HEK293 (cell line): ENCODE measurements at regions not wholly inside any gene's neighbourhood (a gene's known extent, or its start where the extent isn't known, plus 50 kb on each side); places are given as distances from the start of the nearest gene placed in this dataset.

Experiments
- CTCF ChIA-PET: fragments of 350-600 bp; formaldehyde crosslinking; extraction: SDS; loops from one replicate; lab custom pipeline; 2021; ENCODE audit warnings: antibody characterized with exemption; lab: Yijun Ruan, JAX
- POLR2A ChIA-PET: fragments of 300-600 bp; formaldehyde crosslinking; extraction: SDS; loops from one replicate; lab custom pipeline; 2020; ENCODE audit warnings: antibody characterized with exemption, inconsistent platforms; lab: Yijun Ruan, JAX
- H3K27ac ChIP-seq: fragments of 200-500 bp; sonication (Bioruptor generic); 2 replicates; pipeline ENCODE4 v1.5.1; 2014; ENCODE audit warnings: low read depth, low read length, control low read depth, inconsistent platforms; ENCODE audit errors: extremely low read depth
- H3K36me3 ChIP-seq, 2 experiments: fragments of 200-500 bp in 1 of 2; sonication (Bioruptor generic) in 1 of 2; 1 replicate in 1 of 2; 2 replicates in 1 of 2; pipeline ENCODE4 v1.5.1; 2014 to 2017; ENCODE audit warnings: inconsistent platforms in 2 of 2, low read length in 2 of 2; ENCODE audit not compliant: control insufficient read depth in 2 of 2, insufficient read depth in 1 of 2
- H3K4me1 ChIP-seq: fragments of 200-500 bp; sonication (Bioruptor generic); 2 replicates; pipeline ENCODE4 v1.5.1; 2014; ENCODE audit warnings: mild to moderate bottlenecking, low read length, inconsistent platforms; ENCODE audit not compliant: control insufficient read depth, insufficient read depth
- H3K4me3 ChIP-seq: 2 replicates; pipeline ENCODE4 v1.5.1; 2011; ENCODE audit warnings: low read depth, mild to moderate bottlenecking, control low read depth, low read length, moderate library complexity
- H3K9me3 ChIP-seq: fragments of 200-500 bp; sonication (Bioruptor generic); 2 replicates; pipeline ENCODE4 v1.5.1; 2014; ENCODE audit warnings: low read depth, low read length, inconsistent platforms; ENCODE audit not compliant: control insufficient read depth, insufficient read depth
- EGR2 ChIP-seq: fragments of 450-650 bp; formaldehyde crosslinking; IDR thresholded peaks from 2 replicates; pipeline ENCODE4 v1.5.1; 2016; ENCODE audit warnings: low read depth, missing biosample characterization, missing genetic modification characterization
- HOXD13 ChIP-seq: sonication (generic); formaldehyde crosslinking; IDR thresholded peaks from 2 replicates; pipeline ENCODE4 v1.8.0; 2022; ENCODE audit warnings: missing genetic modification reagents, borderline replicate concordance
- IKZF3 ChIP-seq: fragments of 450-650 bp; IDR thresholded peaks from 2 replicates; pipeline ENCODE4 v1.5.0; 2018; ENCODE audit warnings: missing biosample characterization, mild to moderate bottlenecking, missing genetic modification characterization, moderate library complexity
- MEIS1 ChIP-seq: sonication (generic); formaldehyde crosslinking; IDR thresholded peaks from 2 replicates; pipeline ENCODE4 v1.8.1; 2022; ENCODE audit warnings: missing genetic modification reagents, mild to moderate bottlenecking, borderline replicate concordance
- OVOL3 ChIP-seq: fragments of 450-650 bp; formaldehyde crosslinking; IDR thresholded peaks from 2 replicates; pipeline ENCODE4 v1.5.1; 2016; ENCODE audit warnings: missing biosample characterization, missing genetic modification characterization
- ZBTB10 ChIP-seq: fragments of 450-650 bp; formaldehyde crosslinking; IDR thresholded peaks from 2 replicates; pipeline ENCODE4 v1.5.1; 2016; ENCODE audit warnings: missing biosample characterization, missing genetic modification characterization
- ZFP3 ChIP-seq: fragments of 450-650 bp; formaldehyde crosslinking; IDR thresholded peaks from 2 replicates; pipeline ENCODE4 v1.5.1; 2016; ENCODE audit warnings: low read depth, missing biosample characterization, missing genetic modification characterization
- ZNF23 ChIP-seq: fragments of 450-650 bp; formaldehyde crosslinking; IDR thresholded peaks from 2 replicates; pipeline ENCODE4 v1.5.1; 2016; ENCODE audit warnings: missing biosample characterization, missing genetic modification characterization, borderline replicate concordance
- ZNF248 ChIP-seq: fragments of 450-650 bp; formaldehyde crosslinking; IDR thresholded peaks from 2 replicates; pipeline ENCODE4 v1.5.1; 2017; ENCODE audit warnings: missing biosample characterization, missing genetic modification characterization
- ZNF501 ChIP-seq: fragments of 450-650 bp; formaldehyde crosslinking; IDR thresholded peaks from 2 replicates; pipeline ENCODE4 v1.5.1; 2016; ENCODE audit warnings: missing biosample characterization, missing genetic modification characterization
- ZNF555 ChIP-seq: fragments of 450-650 bp; formaldehyde crosslinking; conservative IDR thresholded peaks from 2 replicates; pipeline ENCODE4 v1.5.1; 2017; ENCODE audit warnings: missing biosample characterization, mild to moderate bottlenecking, missing genetic modification characterization, inconsistent platforms
- ZNF561 ChIP-seq: fragments of 450-650 bp; IDR thresholded peaks from 2 replicates; pipeline ENCODE4 v1.5.1; 2018; ENCODE audit warnings: missing biosample characterization, missing genetic modification characterization, borderline replicate concordance
- ZNF585B ChIP-seq: fragments of 450-650 bp; formaldehyde crosslinking; IDR thresholded peaks from 2 replicates; pipeline ENCODE4 v1.5.1; 2016; ENCODE audit warnings: missing biosample characterization, missing genetic modification characterization
- ZNF677 ChIP-seq: fragments of 450-650 bp; IDR thresholded peaks from 2 replicates; pipeline ENCODE4 v1.5.0; 2018; ENCODE audit warnings: missing biosample characterization, mild to moderate bottlenecking, missing genetic modification characterization, moderate library complexity
- ZNF701 ChIP-seq: fragments of 450-650 bp; formaldehyde crosslinking; IDR thresholded peaks from 2 replicates; pipeline ENCODE4 v1.5.1; 2016; ENCODE audit warnings: missing biosample characterization, missing genetic modification characterization
- ZNF777 ChIP-seq: fragments of 450-650 bp; formaldehyde crosslinking; IDR thresholded peaks from 2 replicates; pipeline ENCODE4 v1.5.1; 2017; ENCODE audit warnings: missing biosample characterization, missing genetic modification characterization, borderline replicate concordance
- ZSCAN16 ChIP-seq: fragments of 450-650 bp; formaldehyde crosslinking; IDR thresholded peaks from 2 replicates; pipeline ENCODE4 v1.5.1; 2016; ENCODE audit warnings: missing biosample characterization, missing genetic modification characterization
- TF ChIP-seq, protein P1 (sequence below): fragments of 450-650 bp; formaldehyde crosslinking; IDR thresholded peaks from 2 replicates; pipeline ENCODE4 v1.5.1; 2016; ENCODE audit warnings: missing biosample characterization, missing genetic modification characterization
- TF ChIP-seq, protein P2 (sequence below): fragments of 450-650 bp; formaldehyde crosslinking; IDR thresholded peaks from 2 replicates; pipeline ENCODE4 v1.5.1; 2016; ENCODE audit warnings: missing biosample characterization, missing genetic modification characterization
- TF ChIP-seq, protein P3 (sequence below): fragments of 450-650 bp; formaldehyde crosslinking; IDR thresholded peaks from 2 replicates; pipeline ENCODE4 v1.5.1; 2016; ENCODE audit warnings: missing biosample characterization, missing genetic modification characterization

GRCh38 chr2:58357521-58357920 is 116.4 kb upstream of the FANCL start:
- TF ChIP-seq ZSCAN16: no peak
- TF ChIP-seq ZNF555 (tag by site-specific recombination): no peak
- no peak for TF ChIP-seq ZNF248 (tag by site-specific recombination)
- TF ChIP-seq ZNF701 (tag by site-specific recombination): no peak
- no peak for TF ChIP-seq EGR2 (tag by site-specific recombination)
- ChIA-PET CTCF (interaction anchor here (0.6 kb wide), 1 partner anchor 454 kb away, joined by 3 read pairs; no protein-coding TSS in a partner anchor), POLR2A (no interaction called here)
- no peak overlapping the region for H3K4me3 ChIP-seq
- H3K36me3 ChIP-seq: no peaks in the 10 kb centered on the region
- H3K27ac ChIP-seq: no peak overlapping the region
- no peaks in the 10 kb centered on the region for H3K4me1 ChIP-seq
- no peaks in the 10 kb centered on the region for H3K9me3 ChIP-seq

DNA sequence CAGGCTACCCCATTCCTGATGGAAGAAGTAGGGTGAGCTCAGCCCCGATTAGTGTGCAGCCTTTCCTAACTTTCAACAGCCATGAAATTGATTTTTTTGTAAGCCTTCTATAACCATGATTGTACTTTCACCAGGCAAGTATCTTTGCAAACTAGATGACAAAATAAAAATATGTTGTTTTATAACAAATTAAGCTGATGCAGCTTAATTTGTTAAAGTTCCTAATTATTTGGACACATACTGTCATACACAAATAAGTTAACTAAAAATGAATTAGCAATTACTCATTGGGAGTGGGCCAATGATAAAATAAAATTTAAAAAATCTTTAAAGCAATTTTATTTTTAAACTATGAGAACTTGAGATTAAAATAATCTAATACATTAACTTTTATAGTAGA is 113.1 kb upstream of the FANCL start:
- POLR2A ChIA-PET: no interaction called here
- H3K4me3 ChIP-seq: no peak overlapping the region
- CTCF ChIA-PET: no interaction called here
- no peak overlapping the region for H3K27ac ChIP-seq
- H3K4me1 ChIP-seq: no peaks in the 10 kb centered on the region
- no peaks in the 10 kb centered on the region for H3K9me3 ChIP-seq
- TF ChIP-seq ZBTB10 (no peak), ZFP3 (tag by site-specific recombination) (no peak), ZNF248 (tag by site-specific recombination) (no peak), ZNF777 (no peak), IKZF3 (no peak), ZNF585B (tag by site-specific recombination) (no peak), HOXD13 (CRISPR knock-in tag) (no peak), ZNF23 (tag by site-specific recombination) (no peak), ZNF561 (tag by site-specific recombination) (no peak), MEIS1 (CRISPR knock-in tag) (no peak), ZNF677 (tag by site-specific recombination) (no peak), ZNF501 (tag by site-specific recombination) (no peak), OVOL3 (tag by site-specific recombination) (no peak)
- TF ChIP-seq, protein P1, sequence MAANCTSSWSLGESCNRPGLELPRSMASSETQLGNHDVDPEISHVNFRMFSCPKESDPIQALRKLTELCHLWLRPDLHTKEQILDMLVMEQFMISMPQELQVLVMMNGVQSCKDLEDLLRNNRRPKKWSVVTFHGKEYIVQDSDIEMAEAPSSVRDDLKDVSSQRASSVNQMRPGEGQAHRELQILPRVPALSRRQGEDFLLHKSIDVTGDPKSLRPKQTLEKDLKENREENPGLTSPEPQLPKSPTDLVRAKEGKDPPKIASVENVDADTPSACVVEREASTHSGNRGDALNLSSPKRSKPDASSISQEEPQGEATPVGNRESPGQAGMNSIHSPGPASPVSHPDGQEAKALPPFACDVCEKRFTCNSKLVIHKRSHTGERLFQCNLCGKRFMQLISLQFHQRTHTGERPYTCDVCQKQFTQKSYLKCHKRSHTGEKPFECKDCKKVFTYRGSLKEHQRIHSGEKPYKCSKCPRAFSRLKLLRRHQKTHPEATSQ (tag by site-specific recombination): no peak
- TF ChIP-seq, protein P2, sequence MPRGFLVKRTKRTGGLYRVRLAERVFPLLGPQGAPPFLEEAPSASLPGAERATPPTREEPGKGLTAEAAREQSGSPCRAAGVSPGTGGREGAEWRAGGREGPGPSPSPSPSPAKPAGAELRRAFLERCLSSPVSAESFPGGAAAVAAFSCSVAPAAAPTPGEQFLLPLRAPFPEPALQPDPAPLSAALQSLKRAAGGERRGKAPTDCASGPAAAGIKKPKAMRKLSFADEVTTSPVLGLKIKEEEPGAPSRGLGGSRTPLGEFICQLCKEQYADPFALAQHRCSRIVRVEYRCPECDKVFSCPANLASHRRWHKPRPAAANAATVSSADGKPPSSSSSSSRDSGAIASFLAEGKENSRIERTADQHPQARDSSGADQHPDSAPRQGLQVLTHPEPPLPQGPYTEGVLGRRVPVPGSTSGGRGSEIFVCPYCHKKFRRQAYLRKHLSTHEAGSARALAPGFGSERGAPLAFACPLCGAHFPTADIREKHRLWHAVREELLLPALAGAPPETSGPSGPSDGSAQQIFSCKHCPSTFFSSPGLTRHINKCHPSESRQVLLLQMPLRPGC (tag by site-specific recombination): no peak
- TF ChIP-seq, protein P3, sequence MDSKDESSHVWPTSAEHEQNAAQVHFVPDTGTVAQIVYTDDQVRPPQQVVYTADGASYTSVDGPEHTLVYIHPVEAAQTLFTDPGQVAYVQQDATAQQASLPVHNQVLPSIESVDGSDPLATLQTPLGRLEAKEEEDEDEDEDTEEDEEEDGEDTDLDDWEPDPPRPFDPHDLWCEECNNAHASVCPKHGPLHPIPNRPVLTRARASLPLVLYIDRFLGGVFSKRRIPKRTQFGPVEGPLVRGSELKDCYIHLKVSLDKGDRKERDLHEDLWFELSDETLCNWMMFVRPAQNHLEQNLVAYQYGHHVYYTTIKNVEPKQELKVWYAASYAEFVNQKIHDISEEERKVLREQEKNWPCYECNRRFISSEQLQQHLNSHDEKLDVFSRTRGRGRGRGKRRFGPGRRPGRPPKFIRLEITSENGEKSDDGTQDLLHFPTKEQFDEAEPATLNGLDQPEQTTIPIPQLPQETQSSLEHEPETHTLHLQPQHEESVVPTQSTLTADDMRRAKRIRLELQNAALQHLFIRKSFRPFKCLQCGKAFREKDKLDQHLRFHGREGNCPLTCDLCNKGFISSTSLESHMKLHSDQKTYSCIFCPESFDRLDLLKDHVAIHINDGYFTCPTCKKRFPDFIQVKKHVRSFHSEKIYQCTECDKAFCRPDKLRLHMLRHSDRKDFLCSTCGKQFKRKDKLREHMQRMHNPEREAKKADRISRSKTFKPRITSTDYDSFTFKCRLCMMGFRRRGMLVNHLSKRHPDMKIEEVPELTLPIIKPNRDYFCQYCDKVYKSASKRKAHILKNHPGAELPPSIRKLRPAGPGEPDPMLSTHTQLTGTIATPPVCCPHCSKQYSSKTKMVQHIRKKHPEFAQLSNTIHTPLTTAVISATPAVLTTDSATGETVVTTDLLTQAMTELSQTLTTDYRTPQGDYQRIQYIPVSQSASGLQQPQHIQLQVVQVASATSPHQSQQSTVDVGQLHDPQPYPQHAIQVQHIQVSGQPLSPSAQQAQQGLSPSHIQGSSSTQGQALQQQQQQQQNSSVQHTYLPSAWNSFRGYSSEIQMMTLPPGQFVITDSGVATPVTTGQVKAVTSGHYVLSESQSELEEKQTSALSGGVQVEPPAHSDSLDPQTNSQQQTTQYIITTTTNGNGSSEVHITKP (tag by site-specific recombination): no peak
- no peaks in the 10 kb centered on the region for H3K36me3 ChIP-seq
